GM20000 (cell line): ENCODE measurements at regions not wholly inside any gene's neighbourhood (a gene's known extent, or its start where the extent isn't known, plus 50 kb on each side); places are given as distances from the start of the nearest gene placed in this dataset.

Source experiments
- DNase-seq: peaks from one replicate; pipeline ENCODE4 v3.0.0; 2012; ENCODE audit warnings: low spot score
- TF ChIP-seq, protein P1 (sequence below): IDR thresholded peaks from 2 replicates; pipeline ENCODE4 v1.5.1; 2012; ENCODE audit warnings: mild to moderate bottlenecking, control low read depth; ENCODE audit errors: extremely low read depth, missing control alignments

DNA sequence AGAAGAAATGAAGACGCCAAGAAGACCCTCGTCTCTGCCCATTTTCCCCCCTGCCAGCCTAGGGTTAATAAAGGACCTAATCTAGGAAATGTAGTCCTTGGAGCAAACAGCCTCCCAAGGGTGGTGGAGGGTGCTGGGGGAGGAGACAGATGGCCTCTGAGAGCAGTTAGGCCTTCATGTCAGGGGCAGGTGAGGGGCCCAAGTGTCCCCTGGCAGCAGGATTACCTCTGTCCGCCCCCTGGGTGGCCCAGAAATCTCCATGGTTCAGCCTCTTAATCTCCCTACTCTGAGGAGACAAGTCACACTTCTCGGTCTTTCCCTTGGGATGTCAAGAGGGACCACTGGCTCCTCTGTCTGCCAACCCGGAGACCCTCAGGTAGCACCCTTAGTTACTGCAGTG is 365.4 kb upstream of the TNRC6C start:
- TF ChIP-seq, protein P1, sequence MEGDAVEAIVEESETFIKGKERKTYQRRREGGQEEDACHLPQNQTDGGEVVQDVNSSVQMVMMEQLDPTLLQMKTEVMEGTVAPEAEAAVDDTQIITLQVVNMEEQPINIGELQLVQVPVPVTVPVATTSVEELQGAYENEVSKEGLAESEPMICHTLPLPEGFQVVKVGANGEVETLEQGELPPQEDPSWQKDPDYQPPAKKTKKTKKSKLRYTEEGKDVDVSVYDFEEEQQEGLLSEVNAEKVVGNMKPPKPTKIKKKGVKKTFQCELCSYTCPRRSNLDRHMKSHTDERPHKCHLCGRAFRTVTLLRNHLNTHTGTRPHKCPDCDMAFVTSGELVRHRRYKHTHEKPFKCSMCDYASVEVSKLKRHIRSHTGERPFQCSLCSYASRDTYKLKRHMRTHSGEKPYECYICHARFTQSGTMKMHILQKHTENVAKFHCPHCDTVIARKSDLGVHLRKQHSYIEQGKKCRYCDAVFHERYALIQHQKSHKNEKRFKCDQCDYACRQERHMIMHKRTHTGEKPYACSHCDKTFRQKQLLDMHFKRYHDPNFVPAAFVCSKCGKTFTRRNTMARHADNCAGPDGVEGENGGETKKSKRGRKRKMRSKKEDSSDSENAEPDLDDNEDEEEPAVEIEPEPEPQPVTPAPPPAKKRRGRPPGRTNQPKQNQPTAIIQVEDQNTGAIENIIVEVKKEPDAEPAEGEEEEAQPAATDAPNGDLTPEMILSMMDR, result no peak
- DNase-seq, result no peak

DNA sequence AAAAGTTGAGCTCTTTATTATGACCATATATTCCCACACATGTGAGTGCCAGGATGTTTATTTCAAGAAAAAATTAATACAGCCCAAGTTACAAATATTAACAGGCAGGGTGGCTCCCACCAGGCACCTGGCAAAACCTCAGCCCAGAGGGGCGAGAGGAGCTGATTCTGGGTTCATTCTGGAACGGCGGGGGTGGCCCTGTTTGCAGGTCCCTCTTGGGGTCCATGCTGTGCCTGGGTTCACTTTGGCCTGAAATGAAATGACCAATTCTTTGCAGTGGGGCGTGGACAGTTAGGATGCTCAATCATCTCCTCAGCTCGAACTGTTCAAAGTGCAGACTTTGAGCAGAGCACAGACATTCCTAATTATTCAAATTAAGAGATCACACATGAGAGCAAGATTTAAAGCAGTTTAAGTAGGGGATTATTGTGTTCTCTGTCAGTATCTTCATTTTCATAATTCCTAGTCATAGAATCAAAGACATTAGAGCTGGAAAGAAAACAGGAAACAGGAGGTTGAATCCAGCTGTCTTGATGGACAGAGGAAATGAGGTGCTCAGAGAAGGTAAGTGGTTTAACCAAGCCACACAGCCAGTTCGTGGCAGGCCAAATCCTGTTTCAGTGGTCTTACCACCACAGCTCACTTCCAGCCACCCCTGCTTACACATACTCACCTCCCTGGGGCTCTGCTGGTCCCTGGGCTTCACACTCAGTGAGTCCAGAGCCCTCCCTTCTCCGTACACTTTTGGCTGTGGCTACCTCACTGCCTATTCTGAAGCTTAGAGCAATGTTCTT is 363.9 kb upstream of the TNRC6C start:
- DNase-seq, result no peak
- TF ChIP-seq, protein P1, result no peak

DNA sequence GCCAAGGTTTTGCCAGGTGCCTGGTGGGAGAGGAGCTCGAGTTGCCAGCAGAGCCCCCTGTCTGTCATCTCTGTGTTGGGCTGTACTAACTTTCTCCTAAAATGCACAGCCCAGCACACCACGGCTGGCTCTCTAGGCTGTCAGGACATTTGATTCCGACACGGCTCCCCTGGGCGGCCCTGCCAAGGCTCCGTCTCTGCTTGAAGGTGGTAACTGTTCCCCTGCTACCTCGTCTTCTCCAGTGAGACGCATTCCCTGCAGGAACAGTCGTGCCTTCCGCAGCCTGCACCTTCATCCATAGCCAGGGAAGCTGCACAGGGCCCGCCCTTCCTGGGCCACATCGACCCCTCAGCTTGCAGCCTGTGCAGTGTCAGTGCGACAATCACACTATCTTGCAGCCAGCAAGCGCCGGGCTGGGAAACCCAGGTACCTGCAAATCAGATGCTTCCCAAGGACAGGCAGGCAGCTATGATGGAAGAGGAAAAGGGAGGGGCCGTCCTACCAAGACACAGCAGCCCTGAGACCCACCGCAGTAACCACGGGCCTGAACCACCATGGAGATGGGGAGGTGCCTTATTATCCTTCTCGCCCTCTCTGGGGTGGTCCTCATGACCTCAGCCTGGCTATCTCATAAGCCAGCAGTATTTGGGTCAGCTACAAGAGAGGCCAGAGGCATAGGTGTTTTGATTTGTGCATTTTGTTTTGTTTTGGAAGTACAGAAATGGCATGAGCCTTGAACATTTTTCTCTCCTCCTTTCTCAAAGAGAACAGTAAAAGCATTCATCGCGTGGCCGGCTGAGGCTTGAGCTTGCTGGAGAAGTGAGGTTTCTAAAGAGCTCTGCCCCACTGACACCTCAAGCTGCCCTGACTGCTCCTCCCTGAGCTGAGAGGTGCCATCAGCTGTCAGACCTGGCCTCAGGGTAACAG is 361.7 kb upstream of the TNRC6C start:
- no peak for DNase-seq
- TF ChIP-seq, protein P1, result no peak

DNA sequence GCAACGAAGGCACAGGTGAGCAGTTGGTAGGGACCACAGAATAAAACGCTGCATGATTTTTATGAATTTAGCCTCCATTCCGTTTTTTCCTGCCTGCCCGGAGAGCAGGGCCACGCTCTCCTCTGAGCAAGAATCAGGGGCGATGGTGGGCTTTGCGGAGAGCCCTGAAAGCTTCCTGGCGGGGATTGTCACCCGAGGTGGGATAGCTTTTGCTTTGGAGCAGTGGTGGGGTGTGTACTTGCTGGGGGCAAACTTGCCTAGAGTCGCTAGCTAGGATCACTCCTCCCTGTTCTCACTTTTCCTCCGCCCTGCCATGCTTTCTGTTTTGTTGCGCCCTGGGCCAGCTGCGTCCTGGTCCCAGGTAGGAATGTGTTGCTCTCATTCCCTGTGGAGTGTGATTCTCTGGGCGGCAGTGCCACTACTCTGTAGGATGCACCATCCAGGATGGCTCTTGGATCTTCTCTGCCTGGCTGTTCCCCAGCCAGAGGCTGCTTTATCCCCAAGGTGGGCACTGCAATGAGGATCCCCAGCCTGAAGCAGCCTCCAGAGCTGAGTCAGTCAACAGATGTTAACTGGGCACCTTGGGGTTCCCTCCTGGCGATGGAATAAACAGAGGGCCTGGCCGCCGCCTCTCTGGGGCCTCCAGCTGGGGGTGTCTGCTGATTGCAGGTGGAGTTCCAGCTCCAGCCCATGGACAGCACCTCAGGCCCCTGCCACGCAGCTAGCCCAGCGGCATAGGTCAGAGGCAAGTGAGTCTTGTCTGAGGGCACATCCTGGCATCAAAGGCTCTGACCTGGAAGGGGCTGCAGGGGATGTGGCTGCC is 360.9 kb upstream of the TNRC6C start:
- no peak for DNase-seq
- TF ChIP-seq, protein P1, result no peak

DNA sequence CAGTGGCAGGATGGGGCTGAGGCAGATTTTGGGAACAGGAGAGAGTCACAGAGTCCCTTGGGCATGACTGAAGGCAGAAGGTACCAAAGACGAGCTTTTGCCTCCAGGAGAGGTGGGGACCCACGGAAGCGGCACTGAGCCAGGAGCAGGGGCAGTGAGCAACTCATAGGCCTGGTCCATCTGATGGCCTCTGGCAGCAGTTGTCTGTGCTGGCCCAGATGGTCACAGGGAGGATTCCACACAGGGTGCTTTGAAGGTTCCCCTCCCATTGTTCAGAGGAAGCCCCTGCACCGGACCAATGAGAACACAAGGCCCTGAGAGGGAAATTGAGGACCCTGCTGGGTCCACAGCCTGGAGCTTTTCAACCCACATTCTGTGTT is 360.3 kb upstream of the TNRC6C start:
- no peak for DNase-seq
- TF ChIP-seq, protein P1, result no peak

DNA sequence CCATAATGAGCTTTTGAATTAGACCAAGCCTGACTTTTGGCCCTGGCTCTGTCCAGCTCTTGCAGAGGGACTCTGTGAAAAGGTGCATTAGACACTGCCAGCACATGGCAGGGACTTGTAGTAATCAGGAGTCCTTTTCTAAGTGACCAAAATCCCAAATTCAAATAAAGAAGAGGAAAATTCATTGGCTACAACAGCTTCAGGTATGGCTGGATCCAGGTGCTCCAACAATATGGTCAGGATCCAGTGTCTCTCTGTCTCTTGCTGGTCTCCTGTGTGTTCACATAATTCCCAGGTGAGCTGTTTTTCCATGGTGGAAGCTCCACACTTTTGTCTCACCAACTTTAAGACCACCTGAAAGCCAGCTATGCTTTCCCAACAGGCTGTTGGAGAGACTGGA is 358.8 kb upstream of the TNRC6C start:
- no peak for DNase-seq
- TF ChIP-seq, protein P1, result no peak
